OCI-LY1 (cell line): ENCODE measurements at regions not wholly inside any gene's neighbourhood (a gene's known extent, or its start where the extent isn't known, plus 50 kb on each side); places are given as distances from the start of the nearest gene placed in this dataset.

Experiments used
- H2AFZ ChIP-seq: fragments of 200-600 bp; sonication (generic), shearing (Covaris generic); 2 replicates; pipeline ENCODE4 v1.6.0; 2014; ENCODE audit warnings: antibody characterized with exemption, mild to moderate bottlenecking, low read length
- H3F3A ChIP-seq: fragments of 200-600 bp; sonication (generic), shearing (Covaris generic); 2 replicates; pipeline ENCODE4 v1.6.0; 2014; ENCODE audit warnings: mild to moderate bottlenecking, antibody characterized with exemption, low read length, moderate library complexity; ENCODE audit not compliant: insufficient read depth
- H3K27ac ChIP-seq: fragments of 200-600 bp; sonication (generic); 2 replicates; pipeline ENCODE4 v1.5.1; 2014; ENCODE audit warnings: low read length, mixed run types, mild to moderate bottlenecking, low read depth; ENCODE audit not compliant: poor library complexity, severe bottlenecking
- H3K27me3 ChIP-seq: fragments of 200-600 bp; sonication (generic); 2 replicates; pipeline ENCODE4 v1.6.0; 2014; ENCODE audit warnings: antibody characterized with exemption, mild to moderate bottlenecking, low read length, moderate library complexity; ENCODE audit not compliant: insufficient read depth
- H3K36me3 ChIP-seq: fragments of 200-600 bp; sonication (generic); 2 replicates; pipeline ENCODE4 v1.6.1; 2014; ENCODE audit warnings: mild to moderate bottlenecking, antibody characterized with exemption, low read length, moderate library complexity, mixed read lengths; ENCODE audit not compliant: insufficient read depth
- H3K4me1 ChIP-seq: fragments of 200-600 bp; sonication (generic); 2 replicates; pipeline ENCODE4 v1.5.1; 2014; ENCODE audit warnings: mild to moderate bottlenecking, low read length, moderate library complexity; ENCODE audit not compliant: insufficient read depth, severe bottlenecking
- H3K4me2 ChIP-seq: fragments of 200-600 bp; sonication (generic), shearing (Covaris generic); 2 replicates; pipeline ENCODE4 v1.6.1; 2014; ENCODE audit warnings: low read length
- H3K4me3 ChIP-seq: fragments of 200-600 bp; sonication (generic); 2 replicates; pipeline ENCODE4 v1.5.1; 2014; ENCODE audit warnings: low read length, low read depth, mild to moderate bottlenecking, mixed read lengths; ENCODE audit not compliant: poor library complexity, severe bottlenecking
- H3K79me2 ChIP-seq: fragments of 200-600 bp; shearing (Covaris generic); 2 replicates; pipeline ENCODE4 v1.6.1; 2016; ENCODE audit warnings: mixed run types, low read length, mixed read lengths; ENCODE audit not compliant: insufficient read depth
- H3K9ac ChIP-seq: fragments of 200-600 bp; sonication (generic), shearing (Covaris generic); 2 replicates; pipeline ENCODE4 v1.6.1; 2014; ENCODE audit warnings: mild to moderate bottlenecking, low read length, mixed read lengths
- H3K9me2 ChIP-seq: fragments of 200-600 bp; sonication (generic), shearing (Covaris generic); 2 replicates; pipeline ENCODE4 v1.6.1; 2014; ENCODE audit warnings: low read depth, mild to moderate bottlenecking, low read length, mixed read lengths
- H3K9me3 ChIP-seq: fragments of 200-600 bp; shearing (Covaris generic); 2 replicates; pipeline ENCODE4 v1.6.1; 2014; ENCODE audit warnings: low read length, mixed read lengths
- H4K20me1 ChIP-seq: fragments of 200-600 bp; sonication (generic), shearing (Covaris generic); 2 replicates; pipeline ENCODE4 v1.6.0; 2016; ENCODE audit warnings: mild to moderate bottlenecking, low read length; ENCODE audit not compliant: insufficient read depth
- CTCF ChIP-seq: fragments of 200-600 bp; sonication (generic), shearing (Covaris generic); IDR thresholded peaks from 2 replicates; pipeline ENCODE4 v1.5.1; 2017; ENCODE audit warnings: mild to moderate bottlenecking, antibody characterized with exemption, low read length, moderate library complexity, mixed read lengths
- EZH2 ChIP-seq: fragments of 200-600 bp; sonication (generic), shearing (Covaris generic); IDR thresholded peaks from 2 replicates; pipeline ENCODE4 v1.8.0; 2017; ENCODE audit warnings: borderline replicate concordance, mixed run types, mild to moderate bottlenecking, antibody characterized with exemption, low read length, moderate library complexity, mixed read lengths

GRCh38 chr20:19114410-19114809 lies 98.0 kb upstream of the SLC24A3 start:
- Histone ChIP-seq H3K9me3 (no peaks in the 10 kb centered on the region), H2AFZ (no peak overlapping the region), H3K4me3 (no peak overlapping the region), H3K36me3 (no peaks in the 10 kb centered on the region), H3K27ac (no peak overlapping the region), H3K27me3 (no peaks in the 10 kb centered on the region), H3K79me2 (no peaks in the 10 kb centered on the region), H3K4me1 (no peaks in the 10 kb centered on the region), H3K9me2 (no peaks in the 10 kb centered on the region), H3K4me2 (no peak overlapping the region), H3K9ac (no peak overlapping the region), H4K20me1 (no peaks in the 10 kb centered on the region), H3F3A (no peaks in the 10 kb centered on the region)
- TF ChIP-seq CTCF (no peak), EZH2 (no peak)

GRCh38 chr20:19115581-19115980 lies 96.9 kb upstream of the SLC24A3 start:
- H3F3A ChIP-seq = no peaks in the 10 kb centered on the region
- no peaks in the 10 kb centered on the region for H3K4me1 ChIP-seq
- H3K27me3 ChIP-seq = no peaks in the 10 kb centered on the region
- no peaks in the 10 kb centered on the region for H3K9me3 ChIP-seq
- no peaks in the 10 kb centered on the region for H3K36me3 ChIP-seq
- TF ChIP-seq CTCF (no peak), EZH2 (no peak)
- H3K79me2 ChIP-seq = no peaks in the 10 kb centered on the region
- H3K27ac ChIP-seq = no peak overlapping the region
- H3K9ac ChIP-seq = no peak overlapping the region
- H2AFZ ChIP-seq = no peak overlapping the region
- H3K9me2 ChIP-seq = no peaks in the 10 kb centered on the region
- no peaks in the 10 kb centered on the region for H4K20me1 ChIP-seq
- H3K4me3 ChIP-seq = no peak overlapping the region
- H3K4me2 ChIP-seq = no peak overlapping the region

GRCh38 chr20:19120011-19120410 lies 92.4 kb upstream of the SLC24A3 start:
- H3K4me2 ChIP-seq = no peak overlapping the region

More at GRCh38 chr20:19120011-19120410, 92.4 kb upstream of the SLC24A3 start:
- Histone ChIP-seq H3K9me2 (no peaks in the 10 kb centered on the region), H3K27ac (no peak overlapping the region), H4K20me1 (no peaks in the 10 kb centered on the region), H3K79me2 (no peaks in the 10 kb centered on the region), H3K9me3 (no peaks in the 10 kb centered on the region), H3K27me3 (no peaks in the 10 kb centered on the region), H3K9ac (no peak overlapping the region), H3K4me3 (no peak overlapping the region), H3K36me3 (no peaks in the 10 kb centered on the region), H3K4me1 (no peaks in the 10 kb centered on the region), H3F3A (no peaks in the 10 kb centered on the region), H2AFZ (no peak overlapping the region)
- TF ChIP-seq CTCF = no peak
- TF ChIP-seq EZH2 = no peak
